GM12891 (cell line): ENCODE measurements at regions not wholly inside any gene's neighbourhood (a gene's known extent, or its start where the extent isn't known, plus 50 kb on each side); places are given as distances from the start of the nearest gene placed in this dataset.

ENCODE experiments used
- POLR2A ChIP-seq: IDR thresholded peaks from 2 replicates; pipeline ENCODE4 v1.6.1; 2011; ENCODE audit warnings: low read depth, low read length, control low read depth
- POLR2AphosphoS5 ChIP-seq: IDR thresholded peaks from 2 replicates; pipeline ENCODE4 v1.6.1; 2011; ENCODE audit warnings: low read depth, low read length, control low read depth
- SPI1 ChIP-seq: IDR thresholded peaks from 2 replicates; pipeline ENCODE4 v1.6.1; 2011; ENCODE audit warnings: low read depth, low read length, control low read depth
- TAF1 ChIP-seq: IDR thresholded peaks from 2 replicates; pipeline ENCODE4 v1.6.1; 2011; ENCODE audit warnings: low read depth, low read length, control low read depth

- TF ChIP-seq POLR2A (no peak), TAF1 (no peak), POLR2AphosphoS5 (no peak), SPI1 (no peak)
Measured at GRCh38 chr2:59816075-59816474, 737.4 kb downstream of the BCL11A start.
